NB4 (cell line): ENCODE measurements at regions not wholly inside any gene's neighbourhood (a gene's known extent, or its start where the extent isn't known, plus 50 kb on each side); places are given as distances from the start of the nearest gene placed in this dataset.

Experiments
- MYC ChIP-seq: IDR thresholded peaks from 2 replicates; pipeline ENCODE4 v1.6.1; 2011; ENCODE audit warnings: low read depth, low read length
- POLR2A ChIP-seq: IDR thresholded peaks from 2 replicates; pipeline ENCODE4 v1.6.1; 2011; ENCODE audit warnings: mild to moderate bottlenecking; ENCODE audit not compliant: insufficient read length; ENCODE audit errors: extremely low read depth
- TF ChIP-seq, protein P1 (sequence below): IDR thresholded peaks from one replicate; pipeline ENCODE4 v1.5.1; 2012; ENCODE audit warnings: low read depth, low read length
- TF ChIP-seq, protein P2 (sequence below): IDR thresholded peaks from 2 replicates; pipeline ENCODE4 v1.6.1; 2011; ENCODE audit warnings: low read depth, low read length

DNA sequence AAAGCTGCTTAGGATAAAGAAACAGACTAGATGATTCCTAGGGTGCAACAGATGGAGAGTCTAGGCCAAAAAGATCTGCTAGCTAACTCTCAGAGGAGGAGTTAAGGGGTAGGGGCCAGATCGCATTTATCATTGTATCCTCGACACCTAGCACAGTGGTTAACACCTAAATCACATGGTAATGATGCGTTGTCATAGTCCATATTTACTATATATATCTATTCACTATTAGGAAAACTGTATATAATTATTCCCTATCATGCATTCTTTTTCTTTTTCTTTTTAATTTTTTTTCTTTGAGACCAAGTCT is 92.8 kb upstream of the SLC44A1 start:
- TF ChIP-seq, protein P1, sequence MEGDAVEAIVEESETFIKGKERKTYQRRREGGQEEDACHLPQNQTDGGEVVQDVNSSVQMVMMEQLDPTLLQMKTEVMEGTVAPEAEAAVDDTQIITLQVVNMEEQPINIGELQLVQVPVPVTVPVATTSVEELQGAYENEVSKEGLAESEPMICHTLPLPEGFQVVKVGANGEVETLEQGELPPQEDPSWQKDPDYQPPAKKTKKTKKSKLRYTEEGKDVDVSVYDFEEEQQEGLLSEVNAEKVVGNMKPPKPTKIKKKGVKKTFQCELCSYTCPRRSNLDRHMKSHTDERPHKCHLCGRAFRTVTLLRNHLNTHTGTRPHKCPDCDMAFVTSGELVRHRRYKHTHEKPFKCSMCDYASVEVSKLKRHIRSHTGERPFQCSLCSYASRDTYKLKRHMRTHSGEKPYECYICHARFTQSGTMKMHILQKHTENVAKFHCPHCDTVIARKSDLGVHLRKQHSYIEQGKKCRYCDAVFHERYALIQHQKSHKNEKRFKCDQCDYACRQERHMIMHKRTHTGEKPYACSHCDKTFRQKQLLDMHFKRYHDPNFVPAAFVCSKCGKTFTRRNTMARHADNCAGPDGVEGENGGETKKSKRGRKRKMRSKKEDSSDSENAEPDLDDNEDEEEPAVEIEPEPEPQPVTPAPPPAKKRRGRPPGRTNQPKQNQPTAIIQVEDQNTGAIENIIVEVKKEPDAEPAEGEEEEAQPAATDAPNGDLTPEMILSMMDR: no peak
- TF ChIP-seq POLR2A: no peak
- TF ChIP-seq, protein P2, sequence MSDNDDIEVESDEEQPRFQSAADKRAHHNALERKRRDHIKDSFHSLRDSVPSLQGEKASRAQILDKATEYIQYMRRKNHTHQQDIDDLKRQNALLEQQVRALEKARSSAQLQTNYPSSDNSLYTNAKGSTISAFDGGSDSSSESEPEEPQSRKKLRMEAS: no peak
- TF ChIP-seq MYC: no peak
